ENCODE measurements at regions not wholly inside any gene's neighbourhood (a gene's known extent, or its start where the extent isn't known, plus 50 kb on each side); places are given as distances from the start of the nearest gene placed in this dataset.

DNA sequence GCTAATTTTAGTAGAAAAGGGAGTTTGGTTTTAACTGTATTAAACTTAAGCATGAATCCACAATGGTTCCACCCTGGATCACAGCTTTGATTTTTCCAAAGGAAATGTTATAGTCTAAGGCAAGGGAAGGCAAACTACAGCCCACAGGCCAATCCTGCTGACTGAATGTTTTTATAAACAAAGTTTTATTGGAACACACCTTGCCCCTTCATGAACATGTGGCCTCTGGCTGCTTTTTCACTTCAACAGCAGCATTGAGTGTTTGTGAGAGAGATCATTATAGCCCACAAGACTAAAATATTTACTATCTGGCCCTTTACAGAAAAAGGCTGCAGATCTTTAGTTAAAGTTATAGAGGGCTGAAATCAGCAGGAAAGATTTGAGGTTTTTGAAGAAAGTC, 198.7 kb downstream of the IRS2 start:
- DNase-seq: no peak

DNA sequence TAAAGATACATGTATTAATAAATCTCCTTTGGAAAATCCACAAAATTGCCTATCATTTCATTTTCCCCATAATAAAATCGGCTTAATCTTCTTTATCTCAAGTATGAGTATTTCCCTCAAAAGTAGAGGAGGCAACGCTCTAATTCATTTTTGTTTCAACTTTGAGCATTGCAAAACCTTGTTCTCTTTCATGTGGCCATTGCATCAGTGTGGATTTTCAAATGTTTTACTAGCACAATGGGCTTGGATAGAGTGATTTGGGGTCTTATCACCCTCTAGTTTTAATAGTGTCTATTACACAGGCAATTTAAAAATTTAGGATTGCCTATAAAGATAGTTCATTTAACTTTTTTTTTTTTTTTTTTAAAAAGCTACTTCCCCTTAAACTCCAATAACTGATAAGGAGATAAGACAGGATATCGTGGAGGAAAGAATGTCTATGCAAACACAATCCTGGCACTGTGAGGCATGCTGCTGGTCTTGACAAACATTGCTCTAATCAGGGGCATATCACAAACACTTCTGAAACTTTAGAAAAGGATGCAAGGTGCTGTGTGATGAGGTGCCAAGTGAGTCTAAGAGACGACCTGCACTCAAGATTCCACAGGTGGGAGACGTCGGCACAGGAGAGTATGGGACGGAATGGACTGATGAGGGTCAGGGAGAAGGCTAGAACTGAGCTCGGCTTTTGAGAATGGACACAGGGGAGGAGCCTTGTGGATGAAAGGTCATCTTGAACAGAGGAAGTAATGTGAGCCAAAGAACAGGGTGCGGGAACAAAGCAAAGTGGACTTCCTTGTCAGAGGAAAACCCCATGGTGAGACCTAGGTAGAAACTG, 199.7 kb downstream of the IRS2 start:
- DNase-seq: no peak

DNA sequence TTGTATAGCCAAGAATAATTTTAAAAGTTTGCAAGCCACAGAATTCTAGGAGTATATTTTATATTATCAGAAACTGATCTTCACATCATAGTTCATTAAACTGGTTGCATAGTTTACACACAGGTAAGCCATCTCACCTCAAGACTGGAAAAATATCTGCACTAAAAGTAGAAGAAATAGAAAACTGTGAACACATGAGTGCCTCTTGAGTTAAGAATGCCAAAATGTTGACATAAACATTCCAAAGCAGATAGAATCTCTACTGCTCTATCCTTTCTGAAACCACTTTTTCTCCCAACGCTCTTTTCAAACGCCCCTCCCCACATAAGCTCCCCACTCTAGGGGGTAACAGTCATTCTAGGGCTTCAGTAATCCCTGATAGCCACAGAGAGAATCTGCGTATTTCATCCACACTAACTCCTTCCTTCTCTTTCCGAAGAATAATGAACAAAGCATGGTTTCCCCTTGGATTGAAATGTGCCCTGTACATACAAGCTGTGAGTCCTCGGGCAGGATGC, 201.5 kb downstream of the IRS2 start:
- no peak for DNase-seq

DNA sequence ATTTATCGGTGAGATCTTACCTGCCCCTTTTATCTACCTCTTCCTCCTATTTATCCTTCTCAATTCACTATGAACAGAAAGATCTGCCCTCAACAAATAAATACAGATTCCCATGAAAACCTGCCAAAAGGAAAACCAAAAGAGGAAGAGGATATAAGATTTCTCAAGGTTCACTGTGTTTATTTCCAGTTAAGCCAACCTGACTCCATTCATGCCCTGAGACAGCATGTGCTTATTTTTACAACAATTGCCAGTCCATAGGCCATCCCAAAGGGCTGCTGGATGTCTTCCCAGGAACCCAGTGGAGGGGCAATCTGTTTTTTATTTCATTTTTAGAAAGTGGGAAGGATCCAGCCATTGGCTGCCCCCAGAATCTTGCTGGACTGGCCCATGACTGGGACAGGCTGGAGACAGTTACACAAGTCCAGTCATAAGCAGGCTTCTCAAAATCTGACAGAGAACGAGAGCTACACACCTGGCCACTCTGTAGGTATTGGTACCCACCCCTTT, 209.1 kb downstream of the IRS2 start:
- DNase-seq: no peak

DNA sequence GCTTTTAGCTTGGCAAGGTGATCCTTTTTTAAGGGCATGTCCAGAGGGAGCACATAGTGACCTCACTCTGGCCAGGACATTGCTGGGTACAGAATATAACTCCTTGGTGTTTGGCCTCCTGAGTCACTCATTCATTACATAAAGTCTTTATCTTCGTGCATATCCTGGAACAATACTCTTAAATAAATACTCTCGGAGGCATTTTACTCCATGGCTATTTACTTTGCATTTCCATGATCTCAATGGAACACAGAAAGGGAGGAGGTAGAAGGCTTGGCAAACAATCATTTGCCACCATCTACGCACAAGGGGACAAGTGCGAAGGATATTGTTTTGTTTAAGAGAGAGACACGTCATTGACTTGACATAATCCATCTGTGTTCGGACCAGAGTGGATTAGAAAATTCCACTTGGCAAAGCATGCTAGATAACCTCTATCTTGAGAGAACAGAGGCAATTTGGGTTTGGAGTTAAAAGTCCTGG, 210.0 kb downstream of the IRS2 start:
- DNase-seq: no peak

DNA sequence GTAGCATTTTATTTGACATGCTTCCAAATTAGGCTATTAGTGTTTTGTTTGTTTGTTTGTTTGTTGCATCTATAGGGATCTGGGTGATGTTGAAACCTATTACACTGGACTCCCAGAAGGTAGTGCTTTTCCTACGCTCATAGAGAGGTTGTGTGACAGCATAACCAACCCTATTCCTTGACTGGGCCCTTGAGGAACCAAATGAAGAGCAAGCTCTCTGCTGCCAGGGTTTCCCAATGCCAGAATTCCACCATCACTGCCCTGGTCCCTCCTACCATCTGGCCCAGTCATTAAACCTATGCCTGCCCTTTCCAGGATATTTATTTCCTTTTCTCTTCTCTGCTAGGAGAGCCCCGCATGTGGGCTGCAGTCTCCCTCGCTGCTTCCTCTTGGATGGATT, 210.6 kb downstream of the IRS2 start:
- DNase-seq: no peak

DNA sequence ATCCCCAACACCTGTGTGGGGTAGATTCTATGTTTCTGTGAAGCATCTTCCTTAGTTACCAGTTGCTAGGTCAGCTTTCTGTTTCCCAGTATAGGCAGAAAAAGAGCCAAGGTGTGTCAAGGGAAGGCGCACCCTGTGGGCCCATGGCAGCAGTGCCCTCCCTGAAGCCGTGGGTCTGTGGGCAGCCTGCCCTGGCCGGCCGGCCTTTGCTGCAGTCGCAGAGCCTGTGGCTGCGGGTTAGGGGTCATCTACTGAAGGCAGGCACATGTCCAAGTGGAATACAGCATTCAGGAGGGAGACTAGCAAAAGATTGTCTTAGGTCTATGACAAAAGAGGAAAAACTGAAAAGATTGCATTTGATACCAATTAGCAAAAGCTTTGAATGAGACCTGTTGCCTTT, 214.0 kb downstream of the IRS2 start:
- DNase-seq: no peak

DNA sequence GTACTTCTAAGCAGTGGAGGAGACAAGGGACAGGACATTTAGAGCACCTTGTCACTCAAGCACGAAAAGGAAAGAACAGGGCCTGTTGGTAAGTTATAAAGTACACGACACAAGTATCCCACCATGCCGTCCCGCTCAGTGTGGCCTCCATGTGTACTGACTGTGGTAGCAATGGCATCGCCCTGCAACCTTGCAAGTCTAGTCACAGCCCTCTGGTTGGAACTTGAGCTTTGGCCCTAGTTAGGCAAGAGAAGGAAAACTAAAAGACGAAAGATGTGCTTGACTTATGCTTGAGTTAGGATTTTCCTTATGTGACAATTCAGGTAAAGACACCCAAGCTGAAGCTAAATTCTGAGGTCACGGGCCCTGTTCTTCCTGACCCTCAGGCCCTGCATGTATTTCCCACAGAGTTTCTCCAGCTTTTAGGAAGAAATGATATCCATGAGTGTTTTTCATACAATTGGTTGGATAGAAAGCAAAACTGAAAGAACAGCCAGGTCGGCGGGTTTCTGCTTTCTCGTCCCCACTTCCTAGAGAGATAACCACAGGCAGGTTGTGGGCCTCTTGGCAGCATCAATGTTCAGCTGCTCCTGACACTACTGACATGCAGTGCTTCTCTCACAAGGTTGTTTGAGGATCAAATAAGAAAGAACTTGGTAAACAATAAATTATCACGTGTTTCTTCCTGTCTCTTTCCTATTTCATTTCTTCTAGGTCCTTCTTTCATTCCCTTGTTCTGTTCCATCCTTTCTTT, 216.2 kb downstream of the IRS2 start:
- DNase-seq: peak; percentile 39

DNA sequence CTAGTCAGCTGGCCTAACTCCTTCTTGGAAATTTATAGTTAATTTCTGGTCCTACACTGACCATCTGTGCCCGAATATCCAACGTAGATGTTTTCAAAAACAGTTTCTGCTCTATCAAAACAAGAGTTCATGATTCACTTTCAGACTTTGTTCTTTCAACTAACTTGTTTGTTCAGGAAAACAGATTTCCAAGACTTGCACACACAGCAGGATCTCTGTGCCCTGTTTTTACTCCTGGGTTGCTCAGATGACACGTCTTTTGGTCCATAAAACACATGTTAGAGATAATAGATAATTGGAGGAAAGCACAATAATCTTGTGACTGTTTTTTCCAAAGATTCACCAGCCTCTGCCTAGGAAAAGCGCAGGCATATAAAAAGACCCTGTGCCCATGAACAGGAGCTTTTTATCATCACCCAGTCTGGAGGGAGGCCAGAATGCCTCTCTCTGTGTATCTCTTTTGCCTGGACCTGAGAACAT, 218.0 kb downstream of the IRS2 start:
- DNase-seq: no peak

DNA sequence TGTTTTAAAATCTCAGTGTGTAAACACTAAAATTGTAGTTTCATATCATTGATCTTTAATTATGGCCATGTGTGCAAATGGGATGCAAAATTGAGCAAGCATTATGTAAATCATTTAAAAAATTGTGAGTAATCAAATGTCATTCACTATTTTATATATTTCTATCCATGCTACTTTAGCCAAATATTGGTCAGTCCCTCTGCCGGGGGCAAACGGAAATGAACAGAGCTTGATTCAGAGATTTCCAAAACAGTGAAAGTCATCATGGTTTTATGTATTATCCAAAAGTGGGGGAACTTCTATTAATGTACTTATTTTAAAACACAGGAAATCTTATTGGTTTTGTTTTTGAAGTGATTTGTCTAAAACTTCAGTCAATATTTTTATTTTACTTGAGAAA, 219.1 kb downstream of the IRS2 start:
- no peak for DNase-seq

DNA sequence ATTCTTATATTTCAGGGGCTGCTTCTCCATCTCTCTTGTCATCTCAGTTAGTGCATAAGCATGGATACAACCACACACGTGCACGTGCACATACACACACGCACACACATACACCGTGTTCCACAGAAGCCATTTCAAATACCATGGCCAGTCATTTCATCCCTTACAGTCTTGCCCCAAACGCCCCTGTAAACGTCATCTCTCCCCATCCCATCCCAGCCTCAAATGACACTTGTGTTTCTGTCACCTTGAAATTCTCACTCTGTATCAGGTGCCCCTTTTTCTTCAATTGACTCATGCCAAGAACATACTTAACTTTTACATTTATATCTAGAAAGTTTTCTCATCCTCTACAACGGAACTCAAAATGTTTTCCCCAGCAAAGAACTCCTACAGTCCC, 220.5 kb downstream of the IRS2 start:
- no peak for DNase-seq

DNA sequence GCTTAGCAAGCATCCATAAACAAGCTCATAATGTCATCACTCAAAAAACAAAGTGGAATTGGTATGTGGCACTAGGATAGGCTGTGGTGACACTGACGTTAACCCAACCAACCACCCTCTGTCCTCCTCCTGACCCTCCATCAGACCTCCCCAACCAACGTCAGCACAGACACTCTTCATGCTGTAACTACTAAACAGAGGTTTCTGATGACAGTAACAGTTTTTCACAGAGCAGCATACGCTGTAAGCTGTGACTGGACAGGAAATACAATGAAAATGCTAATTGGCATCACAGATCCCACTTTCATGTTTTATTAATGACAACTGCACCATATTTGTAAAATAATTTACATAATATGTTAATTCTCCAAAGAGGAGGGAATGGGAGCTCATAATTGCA, 238.0 kb downstream of the IRS2 start:
- DNase-seq: no peak

DNA sequence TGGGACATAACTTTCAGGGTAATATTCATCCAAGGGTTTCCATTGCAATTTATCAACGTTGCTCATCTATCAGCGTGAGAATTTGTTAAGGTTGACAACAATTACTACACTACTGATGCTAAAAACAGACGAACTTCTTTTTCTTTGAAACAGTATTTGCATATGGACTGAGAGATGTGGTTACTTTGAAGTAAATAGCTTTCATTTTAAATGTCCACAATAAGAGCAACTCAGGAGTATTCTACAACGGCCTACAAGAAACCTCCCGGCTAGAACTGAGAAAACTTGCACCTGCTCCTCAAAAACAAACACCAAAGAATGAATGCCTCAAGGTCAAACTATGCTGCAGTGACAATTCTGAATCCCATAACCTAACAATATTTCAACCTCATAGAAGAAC, 238.4 kb downstream of the IRS2 start:
- no peak for DNase-seq

DNA sequence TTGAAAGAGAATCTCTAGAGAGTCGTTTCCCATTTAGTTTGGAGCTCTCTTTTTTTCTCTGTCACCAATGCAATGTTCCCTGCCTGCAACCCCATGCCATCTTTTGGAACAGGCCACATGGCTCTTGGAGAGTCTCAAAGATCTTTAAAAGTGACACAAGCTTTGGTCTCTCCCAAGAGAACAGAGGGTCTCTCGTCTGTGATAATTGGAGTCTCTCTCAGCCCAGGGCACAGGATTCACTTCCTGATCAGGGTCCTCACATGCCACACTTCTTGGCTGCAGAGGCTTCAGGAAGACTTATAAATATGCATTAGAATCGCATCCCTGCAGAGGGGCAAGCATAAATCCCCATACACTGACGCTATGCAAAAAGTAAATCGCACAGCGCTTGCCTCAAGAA, 240.5 kb downstream of the IRS2 start:
- DNase-seq: no peak

DNA sequence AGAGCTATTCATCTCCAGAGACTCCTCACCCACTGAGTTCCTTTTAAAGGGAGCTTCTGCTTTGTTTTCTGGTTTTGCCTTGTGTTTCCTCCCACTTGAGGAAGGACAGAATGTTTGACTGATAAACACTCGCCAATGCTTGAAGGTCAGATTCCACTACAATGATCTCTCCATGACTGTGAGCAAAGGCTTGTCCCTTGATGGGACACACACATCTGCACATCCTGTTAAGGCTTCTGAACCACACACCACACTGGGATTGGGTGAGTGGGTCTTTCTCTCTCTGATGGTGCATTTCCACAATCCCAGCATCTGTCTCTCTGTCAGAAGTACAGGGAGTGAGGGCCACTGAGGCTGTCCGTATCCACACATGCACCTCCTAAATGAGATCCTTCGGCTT, 245.3 kb downstream of the IRS2 start:
- no peak for DNase-seq

DNA sequence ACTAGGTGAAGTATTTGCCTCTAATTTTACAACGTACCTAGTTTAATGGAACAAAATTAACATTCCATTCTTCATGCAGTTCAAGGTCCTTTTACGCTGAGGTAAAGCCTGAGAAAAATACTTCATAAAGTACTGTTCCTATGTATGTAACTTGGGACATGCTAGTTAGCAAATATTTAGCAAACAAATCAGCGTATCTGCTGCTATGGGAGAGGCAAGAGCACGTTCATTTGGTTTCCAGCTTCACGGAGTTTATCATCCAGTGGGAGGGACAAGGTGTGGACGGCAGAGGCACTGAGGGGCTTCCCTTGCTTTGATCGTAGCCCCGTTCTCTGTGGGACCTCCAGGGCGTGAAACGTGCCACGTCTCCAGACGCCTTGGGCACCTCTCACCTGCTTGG, 248.8 kb downstream of the IRS2 start:
- DNase-seq: no peak

DNA sequence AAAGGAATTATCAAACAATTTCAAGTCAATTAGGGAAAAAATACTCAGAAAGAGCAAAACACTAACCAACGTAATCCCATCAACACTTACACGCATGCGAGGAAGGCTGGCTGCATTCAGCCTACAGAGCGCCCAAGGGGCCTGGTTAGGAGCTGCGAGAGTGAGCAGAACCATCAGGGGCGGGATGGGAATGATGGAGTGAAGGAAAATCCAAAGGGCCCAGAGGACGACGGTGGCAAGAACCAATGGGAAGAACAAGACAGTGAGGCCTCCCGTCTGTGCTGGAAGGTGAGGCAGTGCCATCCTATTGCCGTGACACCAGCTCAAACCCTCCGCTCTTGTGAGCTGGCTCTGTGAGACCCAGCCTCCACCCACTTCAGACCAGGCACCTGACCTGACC, 253.0 kb downstream of the IRS2 start:
- no peak for DNase-seq

DNA sequence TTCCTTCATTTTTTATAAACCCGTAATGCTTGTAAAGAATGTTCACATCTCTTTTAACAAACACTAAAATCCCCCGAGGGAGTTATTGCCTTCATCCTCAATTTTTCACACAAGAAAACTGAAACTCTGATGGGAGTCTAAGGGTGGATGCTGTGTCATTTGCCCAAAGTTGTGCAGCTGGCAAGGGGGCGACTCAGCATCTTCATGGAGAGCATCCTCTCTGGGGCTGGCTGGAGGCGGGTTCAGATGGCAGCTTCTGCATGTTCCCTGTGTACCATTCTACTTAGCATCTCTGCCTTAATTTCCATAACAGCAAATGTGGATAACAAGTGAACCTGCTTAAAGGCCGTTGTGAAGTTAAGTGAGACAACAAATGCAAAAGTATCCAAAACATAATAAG, 256.4 kb downstream of the IRS2 start:
- no peak for DNase-seq

DNA sequence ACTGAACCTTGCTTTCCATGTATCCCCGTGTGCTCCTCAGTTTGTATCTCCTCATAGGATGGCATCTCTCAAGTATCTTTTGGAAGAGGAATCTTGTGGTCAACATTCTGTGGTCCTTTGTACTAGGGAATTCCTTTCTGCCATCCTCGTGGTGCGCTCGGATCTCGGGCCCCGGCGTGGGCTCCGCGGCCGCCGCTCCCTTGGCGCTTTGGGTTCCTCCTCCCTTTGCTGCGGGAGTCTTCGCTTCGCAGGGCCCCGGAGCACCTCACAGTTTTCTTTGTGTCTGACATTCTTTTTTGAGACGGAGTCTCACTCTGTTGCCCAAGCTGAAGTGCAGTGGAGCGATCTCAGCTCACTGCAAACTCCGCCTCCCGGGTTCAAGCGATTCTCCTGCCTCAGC, 264.7 kb downstream of the IRS2 start:
- no peak for DNase-seq

DNA sequence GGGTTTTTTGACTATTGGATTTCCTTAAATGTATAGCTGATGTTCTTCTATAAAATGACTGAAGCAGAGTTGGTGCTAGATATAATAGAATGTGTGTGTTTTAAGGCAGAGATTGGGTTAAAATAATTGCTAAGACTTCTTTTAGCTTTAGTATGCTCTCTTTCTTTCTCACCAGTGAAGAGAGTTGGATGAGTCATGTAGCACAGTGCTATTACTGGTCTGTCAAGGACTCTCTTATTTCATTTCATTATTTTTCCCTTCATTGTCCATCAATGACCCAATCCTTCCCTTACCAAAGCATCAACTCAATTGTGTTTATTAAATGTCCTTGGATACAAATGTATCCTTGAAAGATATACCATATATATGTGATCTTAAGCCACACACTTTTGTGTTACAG, 268.9 kb downstream of the IRS2 start:
- no peak for DNase-seq

DNA sequence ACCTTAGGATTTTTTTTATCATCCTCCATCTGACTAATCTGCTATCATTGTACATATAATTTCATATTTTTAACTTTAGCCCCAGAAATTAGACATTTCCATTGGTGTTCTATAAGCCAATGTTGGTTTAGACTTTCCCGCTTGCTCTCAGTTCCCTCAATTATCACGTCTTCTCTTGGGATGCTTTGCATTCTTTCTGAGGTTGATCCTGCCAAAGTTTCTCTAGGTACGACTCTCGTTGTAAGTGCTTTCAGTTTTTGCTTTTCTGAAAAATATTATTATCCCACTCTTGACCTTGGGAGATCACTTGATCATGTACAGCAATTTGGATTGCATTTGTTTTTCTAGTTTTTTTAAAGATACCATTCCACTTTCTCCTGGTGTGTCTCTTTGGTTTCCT, 270.2 kb downstream of the IRS2 start:
- DNase-seq: no peak

DNA sequence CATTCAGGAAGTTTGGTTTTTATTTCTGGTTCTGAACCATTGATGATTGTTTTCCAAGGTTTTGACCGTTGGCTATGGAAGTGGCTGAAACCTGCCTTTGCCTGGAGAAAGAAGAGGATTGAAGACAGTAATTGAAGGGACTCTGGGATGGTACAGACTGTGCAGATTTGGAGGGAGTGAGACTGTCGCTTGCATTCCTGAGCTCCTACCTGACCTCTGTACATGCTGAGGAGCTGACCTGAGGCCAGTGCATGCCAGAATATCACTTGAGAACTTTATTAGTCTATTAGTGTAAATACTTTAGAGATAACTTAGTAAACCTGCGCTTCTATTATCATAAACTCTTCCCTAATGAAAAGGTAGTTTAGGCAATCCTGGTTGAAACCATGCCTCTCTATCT, 276.4 kb downstream of the IRS2 start:
- DNase-seq: no peak

DNA sequence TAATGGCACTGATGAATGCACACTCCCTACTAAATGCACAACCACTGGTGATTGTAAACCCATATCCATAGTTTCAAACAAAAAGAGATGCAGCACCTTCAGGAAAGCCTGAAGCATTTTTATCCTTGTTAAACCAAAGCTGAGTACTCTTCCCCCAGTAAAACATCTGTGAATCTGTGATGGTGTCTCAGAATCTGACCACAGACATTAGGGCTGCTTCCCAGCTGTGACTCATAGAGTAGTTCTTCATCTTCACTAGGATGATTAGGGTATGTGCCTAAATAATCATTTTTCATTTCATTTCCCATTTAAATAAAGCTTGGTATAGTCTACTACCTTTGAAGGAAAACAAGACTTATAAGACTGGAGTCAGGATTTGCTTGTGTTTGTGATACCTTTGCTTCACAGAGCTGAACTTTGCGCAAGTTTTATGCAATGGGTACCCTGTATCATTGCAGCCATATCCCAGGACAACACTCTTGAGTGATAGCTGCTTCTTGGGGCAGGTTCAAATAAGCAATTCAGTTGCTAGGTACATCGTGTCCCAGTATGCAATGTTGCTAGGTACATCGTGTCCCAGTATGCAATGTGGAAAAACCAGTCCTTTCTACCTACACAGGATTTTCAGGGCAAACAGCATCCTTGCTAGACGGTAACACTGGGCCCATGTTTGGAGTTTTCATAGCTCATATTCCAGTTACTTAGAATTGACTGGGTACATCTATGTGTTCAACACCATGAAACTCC, 277.1 kb downstream of the IRS2 start:
- no peak for DNase-seq
